ENCODE measurements at regions not wholly inside any gene's neighbourhood (a gene's known extent, or its start where the extent isn't known, plus 50 kb on each side); places are given as distances from the start of the nearest gene placed in this dataset.
"Not testable (repeated sequence)": the region's sequence is repeated elsewhere in the genome, so short reads cannot be mapped to it uniquely, and the experiment has no call there.

- Histone ChIP-seq H3K4me3 (ENCODE audit: low read depth, low read length, poor library complexity, severe bottlenecking) (no peak overlapping the region), H3K9me3 (ENCODE audit: low read length) (no peaks in the 10 kb centered on the region), H3K4me1 (ENCODE audit: insufficient read depth, low read length, poor library complexity, severe bottlenecking) (no peaks in the 10 kb centered on the region), H4K20me1 (ENCODE audit: insufficient read depth, low read length) (no peaks in the 10 kb centered on the region), H3K36me3 (ENCODE audit: insufficient read depth, low read length) (no peaks in the 10 kb centered on the region), H3K79me2 (ENCODE audit: insufficient read depth, low read depth, low read length) (no peaks in the 10 kb centered on the region), H3K27ac (ENCODE audit: low read depth, low read length, poor library complexity, severe bottlenecking) (no peak overlapping the region), H3K9me2 (ENCODE audit: insufficient read depth, low read length) (no peaks in the 10 kb centered on the region), H3K4me2 (ENCODE audit: low read length) (no peak overlapping the region), H2AFZ (ENCODE audit: low read length) (no peak overlapping the region)
- DNase-seq (ENCODE audit: low spot score), result no peak
- BruUV-seq (replicated peaks), result no TSS peak
- CTCF ChIA-PET (ENCODE audit: unreplicated experiment), result no interaction called here
- POLR2A ChIA-PET, result interaction anchor here (0.8 kb wide), 1 partner anchor 534 kb away, joined by 3 read pairs; no protein-coding TSS in a partner anchor
- intact Hi-C loops (cut with micrococcal nuclease; ENCODE audit: unreplicated experiment), result no loop called here
- TF ChIP-seq EZH2phosphoT487 (IDR thresholded peaks at IDR 0.05; ENCODE audit: borderline replicate concordance, low read depth, low read length), result no peak
- TF ChIP-seq CTCF (conservative IDR thresholded peaks at IDR 0.05; ENCODE audit: low read length), result no peak
Measured at GRCh38 chr10:109735776-109736175, 187.5 kb downstream of the XPNPEP1 start.

- no peaks in the 10 kb centered on the region for H4K20me1 ChIP-seq (ENCODE audit: insufficient read depth, low read length)
- H3K4me2 ChIP-seq (ENCODE audit: low read length), result no peak overlapping the region
- no peaks in the 10 kb centered on the region for H3K79me2 ChIP-seq (ENCODE audit: insufficient read depth, low read depth, low read length)
- H3K4me3 ChIP-seq (ENCODE audit: low read depth, low read length, poor library complexity, severe bottlenecking), result no peak overlapping the region
- ChIA-PET POLR2A (no interaction called here), CTCF (ENCODE audit: unreplicated experiment) (no interaction called here)
- intact Hi-C loops (cut with micrococcal nuclease; ENCODE audit: unreplicated experiment), result no loop called here
- no peaks in the 10 kb centered on the region for H3K4me1 ChIP-seq (ENCODE audit: insufficient read depth, low read length, poor library complexity, severe bottlenecking)
- no peak for DNase-seq (ENCODE audit: low spot score)
- no peaks in the 10 kb centered on the region for H3K36me3 ChIP-seq (ENCODE audit: insufficient read depth, low read length)
- H3K9me2 ChIP-seq (ENCODE audit: insufficient read depth, low read length), result no peaks in the 10 kb centered on the region
- H2AFZ ChIP-seq (ENCODE audit: low read length), result no peak overlapping the region
- BruUV-seq (replicated peaks), result no TSS peak
- H3K9me3 ChIP-seq (ENCODE audit: low read length), result no peaks in the 10 kb centered on the region
- no peak for TF ChIP-seq EZH2phosphoT487 (IDR thresholded peaks at IDR 0.05; ENCODE audit: borderline replicate concordance, low read depth, low read length)
- H3K27ac ChIP-seq (ENCODE audit: low read depth, low read length, poor library complexity, severe bottlenecking), result no peak overlapping the region
Measured at GRCh38 chr10:109732254-109732965, 190.9 kb downstream of the XPNPEP1 start.

GRCh38 chr10:109729895-109730294 lies 193.4 kb downstream of the XPNPEP1 start:
- H3K79me2 ChIP-seq (ENCODE audit: insufficient read depth, low read depth, low read length); H2AFZ ChIP-seq (ENCODE audit: low read length); H3K36me3 ChIP-seq (ENCODE audit: insufficient read depth, low read length); DNase-seq (ENCODE audit: low spot score); H3K9me3 ChIP-seq (ENCODE audit: low read length); H4K20me1 ChIP-seq (ENCODE audit: insufficient read depth, low read length); H3K4me3 ChIP-seq (ENCODE audit: low read depth, low read length, poor library complexity, severe bottlenecking); CTCF ChIA-PET (ENCODE audit: unreplicated experiment); H3K4me2 ChIP-seq (ENCODE audit: low read length); BruUV-seq (replicated peaks); H3K27ac ChIP-seq (ENCODE audit: low read depth, low read length, poor library complexity, severe bottlenecking); H3K4me1 ChIP-seq (ENCODE audit: insufficient read depth, low read length, poor library complexity, severe bottlenecking); H3K9me2 ChIP-seq (ENCODE audit: insufficient read depth, low read length); intact Hi-C loops (cut with micrococcal nuclease; ENCODE audit: unreplicated experiment): not testable (repeated sequence)
- POLR2A ChIA-PET, result interaction anchor here (0.6 to 0.8 kb wide), 4 partner anchors 28 to 1236 kb away, joined by 3 to 5 read pairs (median 3); no protein-coding TSS in a partner anchor

Data from OCI-LY7 (cell line).